Peyer's patch (tissue), 4 donors: ENCODE measurements at regions not wholly inside any gene's neighbourhood (a gene's known extent, or its start where the extent isn't known, plus 50 kb on each side); places are given as distances from the start of the nearest gene placed in this dataset.

ENCODE experiments used
- DNase-seq, 3 donors: peaks; one replicate each; pipeline ENCODE4 v3.0.0-alpha.2; 2017 to 2019
- H3K27ac ChIP-seq, 4 donors: fragments of 200-600 bp; sonication (generic); one replicate each; pipeline ENCODE4 v1.5.1; 2016 to 2019
- H3K27me3 ChIP-seq, 2 donors: fragments of 200-600 bp; sonication (generic); one replicate each; pipeline ENCODE4 v1.5.1; 2019
- H3K36me3 ChIP-seq, 3 donors: fragments of 200-600 bp; sonication (generic); one replicate each; pipeline ENCODE4 v1.5.1; 2016 to 2019
- H3K4me1 ChIP-seq, 4 donors: fragments of 200-600 bp; sonication (generic); one replicate each; pipeline ENCODE4 v1.5.1; 2016 to 2019
- H3K4me3 ChIP-seq, 4 donors: fragments of 200-600 bp; sonication (generic); 1 replicate in 3 of 4; 2 replicates in 1 of 4; pipeline ENCODE4 v1.5.1; 2016 to 2019; ENCODE audit warnings: mild to moderate bottlenecking in 1 of 4
- H3K9me3 ChIP-seq, 4 donors: fragments of 200-600 bp; sonication (generic); one replicate each; pipeline ENCODE4 v1.5.1; 2016 to 2019; ENCODE audit warnings: mild to moderate bottlenecking in 1 of 4
- POLR2A ChIP-seq, 2 donors: fragments of 450-650 bp; IDR thresholded peaks; one replicate each; pipeline ENCODE4 v1.5.1; 2017; ENCODE audit warnings: antibody characterized with exemption in 2 of 2, mild to moderate bottlenecking in 2 of 2, moderate library complexity in 2 of 2
- TF ChIP-seq, protein P1 (sequence below), 6 experiments: fragments of 450-650 bp in 4 of 6; fragments of 200-600 bp in 2 of 6; sonication (generic) in 1 of 6; IDR thresholded peaks; one replicate each; pipeline ENCODE4 v1.5.1; 2017 to 2019; ENCODE audit warnings: antibody characterized with exemption in 6 of 6, mild to moderate bottlenecking in 3 of 6, moderate library complexity in 1 of 6

DNA sequence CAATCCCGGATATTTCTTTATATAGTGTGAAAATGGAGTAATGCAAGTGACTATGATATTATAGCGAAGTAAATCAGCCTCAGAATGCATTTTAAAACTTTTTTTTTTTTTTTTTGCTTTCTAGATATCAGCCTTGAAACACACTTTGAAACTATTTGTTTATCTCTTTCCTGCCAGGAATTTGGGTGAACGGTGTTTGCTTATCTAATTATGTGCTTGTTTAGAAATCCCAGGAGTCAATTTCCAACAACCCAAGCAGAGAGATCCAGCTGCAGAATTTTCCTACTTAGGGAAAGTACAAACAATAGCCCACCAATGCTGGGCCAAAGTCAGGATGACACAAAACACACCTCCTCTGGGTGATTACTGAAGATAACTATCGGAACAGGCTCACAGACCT, 958.8 kb downstream of the PCDH18 start:
- no peaks in the 10 kb centered on the region for H3K27me3 ChIP-seq
- H3K27ac ChIP-seq: no peak overlapping the region
- no peaks in the 10 kb centered on the region for H3K9me3 ChIP-seq
- no peaks in the 10 kb centered on the region for H3K4me1 ChIP-seq
- H3K36me3 ChIP-seq: no peaks in the 10 kb centered on the region
- no peak overlapping the region for H3K4me3 ChIP-seq
- no peak for TF ChIP-seq POLR2A (IDR thresholded peaks at IDR 0.05)
- TF ChIP-seq, protein P1, sequence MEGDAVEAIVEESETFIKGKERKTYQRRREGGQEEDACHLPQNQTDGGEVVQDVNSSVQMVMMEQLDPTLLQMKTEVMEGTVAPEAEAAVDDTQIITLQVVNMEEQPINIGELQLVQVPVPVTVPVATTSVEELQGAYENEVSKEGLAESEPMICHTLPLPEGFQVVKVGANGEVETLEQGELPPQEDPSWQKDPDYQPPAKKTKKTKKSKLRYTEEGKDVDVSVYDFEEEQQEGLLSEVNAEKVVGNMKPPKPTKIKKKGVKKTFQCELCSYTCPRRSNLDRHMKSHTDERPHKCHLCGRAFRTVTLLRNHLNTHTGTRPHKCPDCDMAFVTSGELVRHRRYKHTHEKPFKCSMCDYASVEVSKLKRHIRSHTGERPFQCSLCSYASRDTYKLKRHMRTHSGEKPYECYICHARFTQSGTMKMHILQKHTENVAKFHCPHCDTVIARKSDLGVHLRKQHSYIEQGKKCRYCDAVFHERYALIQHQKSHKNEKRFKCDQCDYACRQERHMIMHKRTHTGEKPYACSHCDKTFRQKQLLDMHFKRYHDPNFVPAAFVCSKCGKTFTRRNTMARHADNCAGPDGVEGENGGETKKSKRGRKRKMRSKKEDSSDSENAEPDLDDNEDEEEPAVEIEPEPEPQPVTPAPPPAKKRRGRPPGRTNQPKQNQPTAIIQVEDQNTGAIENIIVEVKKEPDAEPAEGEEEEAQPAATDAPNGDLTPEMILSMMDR (IDR thresholded peaks at IDR 0.05): no peak
- DNase-seq: no peak

DNA sequence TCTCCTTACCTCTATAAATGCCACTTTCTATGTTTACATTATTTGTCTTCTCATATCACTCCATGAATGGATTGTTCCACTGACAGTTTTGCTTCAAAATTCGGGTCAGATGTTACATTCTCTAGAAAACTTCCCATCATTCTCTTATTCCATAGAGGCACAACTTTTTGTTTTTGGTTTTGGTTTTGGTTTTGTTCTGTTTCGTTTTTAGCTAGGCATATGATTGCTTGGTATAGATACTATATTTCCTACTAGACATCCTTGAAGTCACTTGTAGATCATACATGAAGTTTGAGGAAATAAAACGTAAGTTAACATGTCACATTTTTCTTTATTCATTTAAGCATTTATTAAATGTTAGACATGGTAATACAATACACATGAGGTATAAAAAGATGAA, 961.0 kb downstream of the PCDH18 start:
- Histone ChIP-seq H3K4me3 (no peak overlapping the region), H3K36me3 (no peaks in the 10 kb centered on the region), H3K27ac (no peak overlapping the region), H3K9me3 (no peaks in the 10 kb centered on the region), H3K27me3 (no peaks in the 10 kb centered on the region), H3K4me1 (no peaks in the 10 kb centered on the region)
- no peak for DNase-seq
- TF ChIP-seq, protein P1 (IDR thresholded peaks at IDR 0.05): no peak
- no peak for TF ChIP-seq POLR2A (IDR thresholded peaks at IDR 0.05)

DNA sequence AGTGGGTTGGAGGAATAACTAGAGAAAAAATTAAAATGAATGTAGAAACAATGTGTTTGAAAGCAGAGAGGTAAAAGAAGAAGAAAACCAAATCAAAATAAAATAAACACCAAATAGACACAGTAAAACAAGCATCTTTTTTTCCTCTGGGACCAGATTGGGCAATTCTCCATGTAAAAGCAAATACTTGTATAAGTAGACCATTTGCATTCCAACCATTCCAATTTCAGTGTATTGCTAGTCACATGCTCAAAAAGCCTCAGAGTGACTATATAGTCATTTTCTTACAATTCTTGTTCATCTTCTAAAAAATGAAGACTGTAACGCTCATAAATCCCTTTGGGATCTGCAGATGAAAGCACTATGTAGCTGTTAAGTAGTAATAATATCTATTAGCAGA, 969.5 kb downstream of the PCDH18 start:
- Histone ChIP-seq H3K27ac (no peak overlapping the region), H3K27me3 (no peaks in the 10 kb centered on the region), H3K4me3 (no peak overlapping the region), H3K9me3 (no peaks in the 10 kb centered on the region), H3K4me1 (no peaks in the 10 kb centered on the region), H3K36me3 (no peaks in the 10 kb centered on the region)
- DNase-seq: no peak
- no peak for TF ChIP-seq POLR2A (IDR thresholded peaks at IDR 0.05)
- TF ChIP-seq, protein P1 (IDR thresholded peaks at IDR 0.05): no peak

DNA sequence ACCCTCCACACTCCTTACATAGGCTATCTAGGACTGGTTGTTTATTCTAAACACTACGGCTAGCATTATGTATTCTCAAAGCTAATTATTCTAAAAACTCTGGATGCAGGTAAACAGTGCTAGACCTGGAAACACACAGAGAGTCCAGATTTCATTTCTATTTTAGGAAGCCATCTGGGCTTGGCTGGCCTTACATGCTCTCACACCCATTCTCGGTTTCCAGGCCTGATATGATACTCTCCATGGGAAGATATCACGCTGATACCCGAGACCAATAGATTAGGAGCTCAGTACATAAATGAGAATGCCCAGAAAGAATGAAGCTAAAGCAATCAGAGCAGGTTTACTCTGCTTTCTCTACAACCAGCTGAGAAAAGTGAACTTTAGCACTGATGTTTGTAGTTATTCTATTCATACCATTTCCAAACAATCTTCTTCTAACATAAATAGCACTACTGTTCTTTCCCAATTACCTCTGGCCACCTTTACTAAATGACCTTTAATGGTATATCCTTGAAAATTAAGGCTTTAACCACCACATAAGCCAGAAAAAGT, 973.3 kb downstream of the PCDH18 start:
- Histone ChIP-seq H3K9me3 (no peaks in the 10 kb centered on the region), H3K27me3 (no peaks in the 10 kb centered on the region), H3K27ac (no peak overlapping the region), H3K36me3 (no peaks in the 10 kb centered on the region), H3K4me3 (no peak overlapping the region), H3K4me1 (no peaks in the 10 kb centered on the region)
- TF ChIP-seq POLR2A (IDR thresholded peaks at IDR 0.05): no peak
- TF ChIP-seq, protein P1 (IDR thresholded peaks at IDR 0.05): no peak
- DNase-seq: no peak

DNA sequence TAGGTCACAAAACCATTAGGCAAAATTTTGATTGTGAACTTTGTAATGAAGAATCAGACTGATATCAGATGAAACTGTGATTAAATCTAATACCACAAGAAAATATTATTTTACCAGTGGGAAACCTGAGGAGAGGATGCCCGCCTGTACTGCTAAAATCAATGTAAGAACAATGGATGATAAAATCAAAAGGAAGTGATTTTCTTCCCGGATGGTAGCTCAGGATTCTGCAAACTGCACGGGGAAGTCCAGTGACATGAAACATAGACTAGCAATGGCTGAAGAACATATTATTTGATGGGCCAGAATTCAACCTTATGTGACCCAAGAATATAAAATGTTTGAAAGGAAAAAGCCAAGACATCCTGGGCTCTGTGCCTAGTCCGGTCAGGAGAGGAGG, 974.9 kb downstream of the PCDH18 start:
- Histone ChIP-seq H3K36me3 (no peaks in the 10 kb centered on the region), H3K9me3 (no peaks in the 10 kb centered on the region), H3K4me1 (no peaks in the 10 kb centered on the region), H3K4me3 (no peak overlapping the region), H3K27ac (no peak overlapping the region), H3K27me3 (no peaks in the 10 kb centered on the region)
- DNase-seq: no peak
- TF ChIP-seq POLR2A (IDR thresholded peaks at IDR 0.05): no peak
- TF ChIP-seq, protein P1 (IDR thresholded peaks at IDR 0.05): no peak

DNA sequence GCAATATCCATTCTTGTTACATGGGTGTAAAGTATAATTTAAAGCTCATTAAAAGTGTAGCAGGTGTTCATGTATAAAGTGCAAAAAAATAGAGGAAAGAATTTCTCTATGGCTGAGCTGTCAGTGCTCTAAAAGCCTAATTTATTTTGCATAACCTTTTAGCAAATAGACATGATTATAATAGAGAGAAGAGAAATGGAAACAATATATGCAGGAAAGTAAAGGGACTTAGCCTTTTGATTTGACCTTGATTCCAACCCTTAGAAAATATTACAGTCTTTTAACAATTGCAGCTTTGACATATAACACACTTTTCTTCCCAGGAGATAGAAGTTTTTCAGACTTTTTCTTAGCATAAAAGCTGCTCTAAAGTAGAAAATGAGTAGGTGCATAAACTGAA, 978.3 kb downstream of the PCDH18 start:
- no peak for DNase-seq
- Histone ChIP-seq H3K36me3 (no peaks in the 10 kb centered on the region), H3K4me3 (no peak overlapping the region), H3K9me3 (no peaks in the 10 kb centered on the region), H3K27ac (no peak overlapping the region), H3K27me3 (no peaks in the 10 kb centered on the region), H3K4me1 (no peaks in the 10 kb centered on the region)
- TF ChIP-seq, protein P1 (IDR thresholded peaks at IDR 0.05): no peak
- no peak for TF ChIP-seq POLR2A (IDR thresholded peaks at IDR 0.05)
